Spleen (tissue), 11 donors: ENCODE measurements at regions not wholly inside any gene's neighbourhood (a gene's known extent, or its start where the extent isn't known, plus 50 kb on each side); places are given as distances from the start of the nearest gene placed in this dataset.

Experiments
- DNase-seq: peaks from one replicate; pipeline ENCODE4 v3.0.0-alpha.2; 2020
- H3K27ac ChIP-seq, 8 donors: fragments of 200-600 bp; sonication (generic) in 7 of 8; 1 replicate in 4 of 8; 2 replicates in 4 of 8; pipeline versions ENCODE4 v1.5.0 to v1.8.0; 2016 to 2021; ENCODE audit warnings: inconsistent platforms in 4 of 8, mild to moderate bottlenecking in 4 of 8, moderate library complexity in 1 of 8
- H3K27me3 ChIP-seq, 7 donors: fragments of 200-600 bp; sonication (generic) in 6 of 7; replicated peaks in 1 of 7; 1 replicate in 4 of 7; 2 replicates in 3 of 7; pipeline versions ENCODE4 v1.5.0 to v1.8.0; 2016 to 2021; ENCODE audit warnings: inconsistent platforms in 3 of 7, mild to moderate bottlenecking in 1 of 7
- H3K36me3 ChIP-seq, 6 donors: fragments of 200-600 bp; sonication (generic) in 5 of 6; 1 replicate in 4 of 6; 2 replicates in 2 of 6; pipeline versions ENCODE4 v1.5.0 to v1.8.0; 2016 to 2021; ENCODE audit warnings: inconsistent platforms in 2 of 6
- H3K4me1 ChIP-seq, 6 donors: fragments of 200-600 bp; sonication (generic) in 5 of 6; 1 replicate in 3 of 6; 2 replicates in 3 of 6; pipeline versions ENCODE4 v1.5.0 to v1.8.0; 2016 to 2021; ENCODE audit warnings: inconsistent platforms in 3 of 6
- H3K4me3 ChIP-seq, 8 donors: fragments of 200-600 bp; sonication (generic) in 7 of 8; 1 replicate in 4 of 8; 2 replicates in 4 of 8; pipeline versions ENCODE4 v1.5.0 to v1.8.0; 2016 to 2021; ENCODE audit warnings: inconsistent platforms in 4 of 8, mild to moderate bottlenecking in 4 of 8, moderate library complexity in 2 of 8
- H3K9me3 ChIP-seq, 8 donors: fragments of 200-600 bp; sonication (generic) in 7 of 8; 1 replicate in 4 of 8; 2 replicates in 4 of 8; pipeline versions ENCODE4 v1.5.0 to v1.8.0; 2016 to 2021; ENCODE audit warnings: inconsistent platforms in 4 of 8
- POLR2A ChIP-seq, 3 donors: fragments of 450-650 bp; IDR thresholded peaks; one replicate each; pipeline ENCODE4 v1.5.1; 2017; ENCODE audit warnings: antibody characterized with exemption in 3 of 3, mild to moderate bottlenecking in 1 of 3
- POLR2AphosphoS5 ChIP-seq, 3 donors: sonication (generic); formaldehyde crosslinking; IDR thresholded peaks; one replicate each; pipeline ENCODE4 v1.5.1; 2017; ENCODE audit warnings: antibody characterized with exemption in 3 of 3
- WGBS, 5 donors: extraction: QIAGEN DNeasy Blood & Tissue Kit in 3 of 5; methylation state at CpG; one replicate each; pipeline versions ENCODE4 v1.1.5 to v1.1.7; 2013 to 2018; 5-methylcytosine and 5-hydroxymethylcytosine counted together
- intact Hi-C: fragments of 100-400 bp; cut with DNase I; formaldehyde crosslinking; loops from one replicate; pipeline ENCODE4 v1.15.0; 2023; ENCODE audit warnings: low total_unique reads
- TF ChIP-seq, protein P1 (sequence below), 11 experiments: fragments of 200-600 bp in 7 of 11; fragments of 450-650 bp in 4 of 11; sonication (generic) in 4 of 11; IDR thresholded peaks in 8 of 11; conservative IDR thresholded peaks in 3 of 11; 1 replicate in 7 of 11; 2 replicates in 4 of 11; pipeline versions ENCODE4 v1.4.0 to v1.8.0; 2016 to 2021; ENCODE audit warnings: antibody characterized with exemption in 11 of 11, inconsistent platforms in 4 of 11, mild to moderate bottlenecking in 1 of 11
- donor health status: healthy with polysubstance abuse.
- donor health status: DM: no; HTN: no; CAD: no; lungs with moderate emphysema.
- donor health status: DM: no; HTN: no; CAD: no.
- donor health status: Bipolar disorder and iron deficiency.
- donor health status: healthy.
- donor health status: DM: no; HTN: no; CAD: no.
- donor health status: DM: yes; HTN: yes; CAD: no.

DNA sequence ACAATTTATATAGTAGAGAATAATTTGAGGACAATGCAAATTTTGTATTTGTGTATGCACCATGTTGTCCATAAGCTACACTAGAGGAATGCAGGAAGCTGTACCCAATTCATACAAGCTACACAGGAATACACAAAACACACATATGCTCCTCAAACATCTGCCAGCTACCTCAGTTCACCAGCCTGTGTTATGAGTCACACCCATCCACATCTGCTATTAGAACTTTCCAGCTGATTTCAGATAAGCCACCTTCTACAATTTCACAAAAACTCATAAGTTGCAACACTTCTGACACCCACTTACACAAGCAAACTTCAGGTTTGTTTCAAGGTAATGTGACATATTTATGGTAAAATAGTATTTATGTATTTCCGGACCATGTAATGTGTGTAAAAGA, 438.9 kb downstream of the SATB2 start:
- H3K27me3 ChIP-seq = no peaks in the 10 kb centered on the region

DNA sequence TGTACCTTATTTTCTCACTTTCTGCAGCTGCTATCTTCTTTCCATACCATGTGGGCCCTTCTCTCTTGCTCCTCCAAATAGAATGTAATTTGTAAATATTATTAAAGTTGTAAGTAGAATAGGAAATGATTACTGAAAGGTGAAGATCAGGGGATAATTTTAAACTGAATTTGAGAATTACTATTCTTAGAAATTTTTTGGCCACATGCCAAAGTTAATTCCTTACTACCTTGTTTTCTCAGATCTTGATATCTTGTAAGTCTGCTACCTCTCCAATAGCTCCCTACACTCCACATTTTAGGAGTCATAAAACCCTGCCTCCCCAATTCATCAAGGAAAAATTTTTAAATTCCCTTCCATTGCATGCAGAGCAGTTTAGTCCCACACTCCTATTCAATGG, 442.7 kb downstream of the SATB2 start:
- intact Hi-C loops = no loop called here
- Histone ChIP-seq H3K4me1 (no peaks in the 10 kb centered on the region), H3K9me3 (peaks cover 0 to 22% (median 0%) of the 10 kb centered on the region in 8 donors), H3K27me3 (no peaks in the 10 kb centered on the region), H3K27ac (no peak overlapping the region), H3K36me3 (no peaks in the 10 kb centered on the region), H3K4me3 (no peak overlapping the region)
- TF ChIP-seq, protein P1, sequence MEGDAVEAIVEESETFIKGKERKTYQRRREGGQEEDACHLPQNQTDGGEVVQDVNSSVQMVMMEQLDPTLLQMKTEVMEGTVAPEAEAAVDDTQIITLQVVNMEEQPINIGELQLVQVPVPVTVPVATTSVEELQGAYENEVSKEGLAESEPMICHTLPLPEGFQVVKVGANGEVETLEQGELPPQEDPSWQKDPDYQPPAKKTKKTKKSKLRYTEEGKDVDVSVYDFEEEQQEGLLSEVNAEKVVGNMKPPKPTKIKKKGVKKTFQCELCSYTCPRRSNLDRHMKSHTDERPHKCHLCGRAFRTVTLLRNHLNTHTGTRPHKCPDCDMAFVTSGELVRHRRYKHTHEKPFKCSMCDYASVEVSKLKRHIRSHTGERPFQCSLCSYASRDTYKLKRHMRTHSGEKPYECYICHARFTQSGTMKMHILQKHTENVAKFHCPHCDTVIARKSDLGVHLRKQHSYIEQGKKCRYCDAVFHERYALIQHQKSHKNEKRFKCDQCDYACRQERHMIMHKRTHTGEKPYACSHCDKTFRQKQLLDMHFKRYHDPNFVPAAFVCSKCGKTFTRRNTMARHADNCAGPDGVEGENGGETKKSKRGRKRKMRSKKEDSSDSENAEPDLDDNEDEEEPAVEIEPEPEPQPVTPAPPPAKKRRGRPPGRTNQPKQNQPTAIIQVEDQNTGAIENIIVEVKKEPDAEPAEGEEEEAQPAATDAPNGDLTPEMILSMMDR (IDR thresholded peaks at IDR 0.05 in 8 of 11, conservative IDR thresholded peaks at IDR 0.05 in 3 of 11) = no peak
- no peak for TF ChIP-seq POLR2AphosphoS5 (IDR thresholded peaks at IDR 0.05)
- TF ChIP-seq POLR2A (IDR thresholded peaks at IDR 0.05) = no peak
- DNase-seq = no peak

More for the DNA sequence above, 438.9 kb downstream of the SATB2 start:
- no peaks in the 10 kb centered on the region for H3K9me3 ChIP-seq
- no peak overlapping the region for H3K27ac ChIP-seq
- no peak overlapping the region for H3K4me3 ChIP-seq
- TF ChIP-seq POLR2A (IDR thresholded peaks at IDR 0.05) = no peak
- TF ChIP-seq POLR2AphosphoS5 (IDR thresholded peaks at IDR 0.05) = no peak
- 0 to 4% (median 0%) methylated on average over 1 of the region's 1 CpG for WGBS, 5 donors
- DNase-seq = no peak
- intact Hi-C loops = no loop called here
- no peaks in the 10 kb centered on the region for H3K4me1 ChIP-seq
- no peaks in the 10 kb centered on the region for H3K36me3 ChIP-seq

DNA sequence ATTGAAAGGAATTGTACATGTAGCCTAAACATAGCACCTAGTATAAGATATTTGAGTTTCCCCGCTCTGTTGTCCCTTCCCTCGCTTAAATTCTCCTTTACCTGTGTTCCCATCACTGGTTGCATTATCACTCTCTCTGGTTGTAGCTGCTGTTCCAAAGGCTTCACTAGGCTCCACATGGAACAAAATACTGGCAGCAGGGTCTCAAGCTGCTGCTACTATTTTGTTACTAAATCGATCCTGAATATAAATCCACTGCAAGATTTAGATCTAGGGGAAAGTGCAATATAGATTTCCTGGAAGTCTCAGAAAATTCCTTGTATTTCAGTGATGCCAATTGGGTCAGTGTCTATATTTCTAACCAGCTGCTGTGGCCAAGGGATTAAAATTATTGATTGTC, 443.5 kb downstream of the SATB2 start:
- Histone ChIP-seq H3K27ac (no peak overlapping the region), H3K9me3 (peaks cover 0 to 30% (median 2%) of the 10 kb centered on the region in 8 donors), H3K36me3 (no peaks in the 10 kb centered on the region), H3K4me1 (no peaks in the 10 kb centered on the region), H3K4me3 (no peak overlapping the region), H3K27me3 (no peaks in the 10 kb centered on the region)
- WGBS, 5 donors = 86 to 92% (median 87%) methylated on average over 3 of the region's 3 CpGs
- no peak for TF ChIP-seq POLR2AphosphoS5 (IDR thresholded peaks at IDR 0.05)
- TF ChIP-seq, protein P1 (IDR thresholded peaks at IDR 0.05 in 8 of 11, conservative IDR thresholded peaks at IDR 0.05 in 3 of 11) = no peak
- TF ChIP-seq POLR2A (IDR thresholded peaks at IDR 0.05) = no peak
- intact Hi-C loops = no loop called here
- DNase-seq = no peak

DNA sequence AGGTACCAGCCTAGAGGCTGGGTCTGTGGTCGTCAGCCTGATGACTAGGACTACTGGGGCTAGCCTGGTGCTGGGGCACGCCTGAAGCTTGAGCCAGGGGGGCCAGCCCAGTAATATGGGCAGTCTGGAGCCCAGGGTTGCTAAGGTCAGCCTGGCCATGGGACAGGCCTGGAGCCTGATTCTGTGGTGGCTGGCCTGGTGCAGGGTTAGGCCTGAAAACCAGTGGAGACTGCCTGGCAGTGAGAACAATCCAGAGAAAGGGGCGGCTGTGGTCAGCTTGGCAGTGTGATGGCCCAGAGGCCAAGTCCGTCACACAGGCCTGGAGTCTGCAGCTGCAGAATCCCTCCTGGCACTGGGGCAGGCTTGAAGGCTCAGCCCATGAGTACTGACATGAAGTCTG, 445.8 kb downstream of the SATB2 start:
- no peaks in the 10 kb centered on the region for H3K27me3 ChIP-seq
- WGBS, 5 donors = 63 to 85% (median 65%) methylated on average over 4 of the region's 4 CpGs
- no peaks in the 10 kb centered on the region for H3K36me3 ChIP-seq
- H3K4me1 ChIP-seq = no peaks in the 10 kb centered on the region
- intact Hi-C loops = no loop called here
- no peak for DNase-seq
- peaks cover 0 to 45% (median 13%) of the 10 kb centered on the region in 8 donors for H3K9me3 ChIP-seq
- H3K4me3 ChIP-seq = no peak overlapping the region
- no peak for TF ChIP-seq POLR2AphosphoS5 (IDR thresholded peaks at IDR 0.05)
- TF ChIP-seq POLR2A (IDR thresholded peaks at IDR 0.05) = no peak
- TF ChIP-seq, protein P1 (IDR thresholded peaks at IDR 0.05 in 8 of 11, conservative IDR thresholded peaks at IDR 0.05 in 3 of 11) = no peak
- H3K27ac ChIP-seq = no peak overlapping the region

DNA sequence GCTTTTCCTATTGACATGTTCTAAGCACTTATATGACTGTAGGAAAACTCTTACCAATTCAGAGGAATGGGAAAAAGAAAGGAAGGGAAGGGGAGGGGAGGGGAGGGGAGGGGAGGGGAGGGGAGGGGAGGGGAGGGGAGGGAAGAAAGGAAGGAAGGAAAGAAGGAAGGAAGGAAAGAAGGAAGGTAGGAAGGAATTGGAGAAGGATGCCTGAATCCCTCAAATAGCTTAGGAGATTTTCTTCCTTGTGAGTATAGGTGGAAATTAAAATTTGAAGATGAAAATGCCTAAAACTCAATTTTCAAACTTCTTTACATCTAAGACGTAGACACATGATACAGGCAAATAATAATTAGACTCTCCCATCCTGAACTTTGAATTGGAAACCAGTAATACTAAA, 463.1 kb downstream of the SATB2 start:
- H3K36me3 ChIP-seq = no peaks in the 10 kb centered on the region
- H3K27ac ChIP-seq = no peak overlapping the region
- no peak for DNase-seq
- H3K27me3 ChIP-seq = no peaks in the 10 kb centered on the region
- WGBS, 5 donors = 68 to 92% (median 78%) methylated on average over 1 of the region's 1 CpG
- H3K9me3 ChIP-seq = peaks cover 0 to 12% (median 3%) of the 10 kb centered on the region in 8 donors
- H3K4me1 ChIP-seq = no peaks in the 10 kb centered on the region
- intact Hi-C loops = no loop called here
- H3K4me3 ChIP-seq = no peak overlapping the region
- TF ChIP-seq POLR2AphosphoS5 (IDR thresholded peaks at IDR 0.05) (no peak), POLR2A (IDR thresholded peaks at IDR 0.05) (no peak)
- TF ChIP-seq, protein P1 (IDR thresholded peaks at IDR 0.05 in 8 of 11, conservative IDR thresholded peaks at IDR 0.05 in 3 of 11) = no peak
